SK-N-MC (cell line): ENCODE measurements at regions not wholly inside any gene's neighbourhood (a gene's known extent, or its start where the extent isn't known, plus 50 kb on each side); places are given as distances from the start of the nearest gene placed in this dataset.
A peak's percentile ranks its signal among the peaks of the same experiment; 100 is the strongest.

Experiments
- DNase-seq: peaks from one replicate; pipeline ENCODE4 v3.0.0-alpha.2; 2011; ENCODE audit warnings: low read depth, low spot score
- H3K27ac ChIP-seq: fragments of 200-600 bp; sonication (generic); 2 replicates; pipeline ENCODE4 v1.5.1; 2016; ENCODE audit warnings: mixed run types
- H3K36me3 ChIP-seq: fragments of 200-600 bp; sonication (generic); 2 replicates; pipeline ENCODE4 v1.6.1; 2017; ENCODE audit warnings: antibody characterized with exemption, low read length, mixed read lengths; ENCODE audit not compliant: insufficient read depth
- H3K4me3 ChIP-seq: fragments of 200-600 bp; sonication (generic); 2 replicates; pipeline ENCODE4 v1.5.1; 2016
- H3K9ac ChIP-seq: fragments of 200-600 bp; sonication (generic); 2 replicates; pipeline ENCODE4 v1.8.0; 2017; ENCODE audit warnings: mixed run types, mixed read lengths; ENCODE audit not compliant: insufficient read length
- H3K9me3 ChIP-seq: fragments of 200-600 bp; sonication (generic); 2 replicates; pipeline ENCODE4 v1.6.1; 2017; ENCODE audit warnings: low read depth, mild to moderate bottlenecking, antibody characterized with exemption, low read length, moderate library complexity, mixed read lengths
- EZH2 ChIP-seq: fragments of 200-600 bp; sonication (generic); IDR thresholded peaks from one replicate; pipeline ENCODE4 v1.6.1; 2017; ENCODE audit warnings: antibody characterized with exemption
- FOXP2 ChIP-seq: optimal IDR thresholded peaks from 2 replicates; pipeline ENCODE3; 2011; ENCODE audit warnings: mild to moderate bottlenecking, moderate library complexity; ENCODE audit not compliant: insufficient read depth; ENCODE audit errors: extremely low read length, control extremely low read depth
- POLR2AphosphoS5 ChIP-seq: IDR thresholded peaks from 2 replicates; pipeline ENCODE4 v1.6.1; 2012; ENCODE audit warnings: mild to moderate bottlenecking, low read depth, low read length, borderline replicate concordance

DNA sequence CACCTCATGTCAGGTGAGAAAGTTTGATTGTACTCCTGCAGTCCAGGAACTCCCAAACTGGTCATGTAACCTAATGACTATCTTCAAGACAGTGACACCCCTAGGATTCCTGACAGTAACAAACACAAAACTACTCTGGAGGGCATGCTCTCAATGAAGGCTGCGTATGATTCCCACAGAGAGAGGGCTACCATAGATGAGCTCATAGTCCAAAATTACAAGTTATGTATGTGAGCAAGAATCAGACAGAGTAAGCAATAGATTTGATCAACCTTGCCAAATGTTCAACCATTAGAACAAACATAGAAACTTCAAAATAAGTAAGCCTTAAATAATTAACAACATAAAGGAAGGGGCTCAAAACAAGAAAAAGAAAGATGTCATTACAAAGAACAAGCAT lies 158.1 kb downstream of the COPRS start:
- Histone ChIP-seq H3K9ac (no peak overlapping the region), H3K4me3 (no peak overlapping the region), H3K36me3 (no peaks in the 10 kb centered on the region), H3K9me3 (no peaks in the 10 kb centered on the region), H3K27ac (no peak overlapping the region)
- TF ChIP-seq POLR2AphosphoS5 (no peak), EZH2 (no peak), FOXP2 (no peak)
- no peak for DNase-seq

DNA sequence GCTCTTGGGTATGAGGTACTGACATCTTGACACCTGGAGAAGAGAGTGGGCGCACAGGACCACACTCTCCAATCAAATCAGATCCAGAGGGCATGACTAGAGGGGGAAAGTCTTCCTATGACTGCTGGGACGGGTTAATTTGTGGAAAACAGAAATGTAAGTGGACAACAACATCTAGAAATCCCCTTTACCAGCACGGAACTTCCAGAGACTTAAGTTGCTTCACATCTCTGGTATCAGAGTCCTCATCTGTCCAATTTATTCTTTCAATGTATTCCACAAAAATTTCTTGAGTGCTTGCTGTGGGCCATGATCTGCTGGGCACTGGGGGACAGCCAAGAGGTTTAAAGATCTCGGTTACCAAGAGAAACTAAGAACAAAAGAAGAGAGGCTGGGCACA lies 159.2 kb downstream of the COPRS start:
- Histone ChIP-seq H3K9me3 (no peaks in the 10 kb centered on the region), H3K27ac (no peak overlapping the region), H3K36me3 (no peaks in the 10 kb centered on the region), H3K9ac (no peak overlapping the region), H3K4me3 (no peak overlapping the region)
- no peak for DNase-seq
- TF ChIP-seq POLR2AphosphoS5 (no peak), EZH2 (no peak), FOXP2 (no peak)

DNA sequence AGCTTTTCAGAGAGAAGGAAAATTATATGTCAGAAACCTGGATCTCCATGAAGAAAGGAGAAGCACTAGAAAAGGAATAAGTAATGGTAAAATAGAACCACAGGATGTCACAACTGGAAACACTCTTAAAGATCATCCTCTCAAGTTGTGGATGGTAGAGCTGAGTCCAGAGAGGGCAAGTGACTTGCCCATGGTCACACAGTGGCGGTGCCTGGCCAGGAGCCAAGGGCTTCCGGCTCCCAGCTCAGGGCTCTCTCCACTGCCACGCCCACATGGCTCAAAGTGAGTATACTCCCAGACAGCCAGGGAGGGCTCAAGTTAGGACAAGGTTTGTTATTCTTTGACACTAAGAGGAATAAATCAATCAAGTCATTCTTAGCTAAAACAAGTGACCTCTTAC lies 159.8 kb downstream of the COPRS start:
- Histone ChIP-seq H3K9me3 (no peaks in the 10 kb centered on the region), H3K9ac (no peak overlapping the region), H3K36me3 (no peaks in the 10 kb centered on the region), H3K4me3 (no peak overlapping the region), H3K27ac (no peak overlapping the region)
- TF ChIP-seq EZH2, result no peak
- TF ChIP-seq FOXP2, result no peak
- DNase-seq, result no peak

DNA sequence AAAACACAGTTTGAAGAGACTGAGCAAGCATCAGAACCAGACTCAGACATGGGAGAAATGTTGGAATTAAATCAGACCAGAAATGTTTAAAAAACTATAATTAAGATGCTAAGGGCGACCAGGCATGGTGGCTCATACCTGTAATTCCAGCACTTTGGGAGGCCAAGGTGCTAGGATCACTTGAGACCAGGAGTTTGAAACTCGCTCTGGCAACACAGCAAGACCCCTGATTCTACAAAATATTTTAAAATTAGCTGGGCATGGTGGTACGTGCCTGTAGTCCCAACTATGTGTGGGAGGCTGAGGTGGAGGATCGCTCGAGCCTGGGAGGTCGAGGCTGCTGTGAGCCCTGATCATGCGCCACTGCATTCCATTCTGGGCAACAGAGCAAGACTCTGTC lies 160.3 kb downstream of the COPRS start:
- Histone ChIP-seq H3K9me3 (no peaks in the 10 kb centered on the region), H3K4me3 (no peak overlapping the region), H3K36me3 (no peaks in the 10 kb centered on the region), H3K27ac (no peak overlapping the region), H3K9ac (no peak overlapping the region)
- TF ChIP-seq FOXP2 (no peak), POLR2AphosphoS5 (no peak), EZH2 (no peak)
- no peak for DNase-seq

DNA sequence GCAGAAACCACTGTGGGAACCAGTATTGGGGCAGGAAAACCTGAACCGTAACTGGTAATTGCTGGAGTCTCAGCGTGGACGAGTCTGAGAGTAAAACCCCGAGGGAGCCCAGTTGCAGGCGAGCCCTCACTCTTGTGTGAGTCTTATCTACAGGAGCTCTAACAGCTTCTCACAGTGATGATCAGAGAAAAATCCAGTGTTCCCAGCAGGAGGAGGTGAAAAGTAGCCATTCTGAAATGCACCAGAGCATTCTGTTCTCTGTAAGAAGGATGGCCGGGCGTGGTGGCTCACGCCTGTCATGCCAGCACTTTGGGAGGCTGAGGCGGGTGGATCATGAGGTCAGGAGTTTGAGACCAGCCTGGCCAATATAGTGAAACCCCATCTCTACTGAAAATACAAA lies 161.2 kb downstream of the COPRS start:
- no peak overlapping the region for H3K4me3 ChIP-seq
- TF ChIP-seq POLR2AphosphoS5, result no peak
- no peak for TF ChIP-seq FOXP2
- no peak for TF ChIP-seq EZH2
- H3K9ac ChIP-seq, result no peak overlapping the region
- DNase-seq, result no peak
- H3K27ac ChIP-seq, result no peak overlapping the region
- H3K9me3 ChIP-seq, result no peaks in the 10 kb centered on the region
- no peaks in the 10 kb centered on the region for H3K36me3 ChIP-seq

DNA sequence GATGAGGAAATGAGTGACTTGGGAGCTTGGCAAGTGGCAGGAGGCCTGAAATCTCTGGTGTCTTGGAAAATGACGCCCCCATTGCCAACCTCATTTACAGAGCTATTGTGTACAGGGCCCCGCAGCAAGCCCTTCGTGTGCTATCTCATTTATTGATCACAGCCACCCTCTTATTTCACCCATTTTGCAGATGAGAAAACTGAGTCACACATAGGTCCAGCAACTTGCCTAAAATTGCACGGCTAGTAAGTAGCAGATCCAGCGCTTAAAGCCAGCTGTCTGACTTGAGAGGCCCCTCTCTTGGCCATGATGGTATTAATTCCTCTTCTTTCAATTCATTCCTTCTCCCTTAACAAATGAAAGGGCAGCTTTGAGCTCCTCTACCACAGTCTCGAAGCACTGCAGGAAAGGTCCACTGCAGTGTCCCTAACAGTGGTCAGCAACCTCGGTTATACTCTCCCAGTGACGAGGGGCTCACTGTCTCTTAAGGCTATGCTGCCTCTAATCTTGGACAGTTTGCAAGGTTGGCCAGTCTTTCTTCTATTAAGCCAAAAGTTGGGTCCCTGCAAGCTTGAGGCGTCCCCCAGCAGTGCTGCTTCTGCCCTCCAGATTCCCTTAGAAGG lies 162.2 kb downstream of the COPRS start:
- Histone ChIP-seq H3K9me3 (no peaks in the 10 kb centered on the region), H3K9ac (no peak overlapping the region), H3K4me3 (no peak overlapping the region), H3K36me3 (no peaks in the 10 kb centered on the region), H3K27ac (no peak overlapping the region)
- no peak for DNase-seq
- no peak for TF ChIP-seq FOXP2
- no peak for TF ChIP-seq POLR2AphosphoS5
- no peak for TF ChIP-seq EZH2

DNA sequence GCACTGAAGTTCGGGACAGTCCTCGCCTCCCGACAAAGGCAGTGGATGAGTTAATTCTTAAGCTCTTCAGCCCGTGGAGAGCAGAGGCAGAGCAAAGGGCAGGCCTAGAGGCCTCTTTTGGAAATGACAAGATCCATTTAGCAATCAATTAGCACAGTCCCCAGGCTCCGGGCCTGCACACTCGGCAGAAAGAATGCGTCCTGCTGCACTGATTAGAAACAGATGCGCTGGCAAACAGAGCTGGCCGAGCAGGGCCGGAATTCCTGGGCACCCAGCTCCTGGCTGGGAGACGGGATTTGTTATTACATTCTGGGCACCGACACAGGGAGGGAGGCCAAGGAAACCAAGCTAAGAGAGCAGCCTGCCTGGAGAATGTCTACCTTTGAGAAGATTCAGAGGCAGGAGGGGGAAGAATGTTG lies 162.9 kb downstream of the COPRS start:
- Histone ChIP-seq H3K9me3 (no peaks in the 10 kb centered on the region), H3K4me3 (0 out of 2 replicates have a peak overlapping the region, but pooled peaks have one; percentile 5), H3K36me3 (no peaks in the 10 kb centered on the region), H3K27ac (no peak overlapping the region), H3K9ac (peak overlapping the region; percentile 15)
- TF ChIP-seq FOXP2 (no peak), POLR2AphosphoS5 (no peak), EZH2 (no peak)
- no peak for DNase-seq

DNA sequence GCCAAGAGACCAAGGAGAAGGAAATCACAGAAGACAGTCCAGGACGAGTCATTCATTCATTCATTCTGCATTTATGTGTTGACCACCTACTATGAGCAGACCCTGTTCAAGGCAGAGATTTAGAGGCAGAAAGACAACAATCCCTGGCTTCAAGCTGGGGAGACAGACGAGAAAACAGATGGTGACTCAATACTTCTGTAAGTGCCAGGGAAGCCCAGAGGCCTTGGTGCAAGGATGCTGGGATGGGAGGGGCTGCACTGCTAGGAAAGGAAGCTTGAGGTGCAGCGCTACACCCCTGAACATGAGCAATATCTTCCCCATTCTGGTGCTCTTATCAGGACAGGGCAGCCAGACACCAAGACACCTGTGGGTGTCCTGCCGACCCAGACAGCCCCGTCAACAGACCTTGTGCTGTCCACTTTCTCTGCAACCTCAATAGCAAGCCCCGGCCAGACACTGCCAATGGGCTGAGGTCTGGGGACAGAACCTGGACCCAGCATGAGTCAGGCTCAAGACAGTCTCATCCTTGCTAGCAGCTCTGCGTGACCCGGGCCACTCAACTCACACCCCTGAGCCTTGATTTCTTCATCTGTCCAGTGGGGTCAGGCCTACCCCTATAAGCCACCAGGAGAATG lies 163.5 kb downstream of the COPRS start:
- TF ChIP-seq POLR2AphosphoS5 (no peak), FOXP2 (no peak), EZH2 (no peak)
- H3K9ac ChIP-seq, result peak overlapping the region; percentile 15

More for the DNA sequence above, 163.5 kb downstream of the COPRS start:
- no peak for DNase-seq
- Histone ChIP-seq H3K27ac (no peak overlapping the region), H3K4me3 (0 out of 2 replicates have a peak overlapping the region, but pooled peaks have one; percentile 5), H3K9me3 (no peaks in the 10 kb centered on the region), H3K36me3 (no peaks in the 10 kb centered on the region)
